ENCODE measurements at regions not wholly inside any gene's neighbourhood (a gene's known extent, or its start where the extent isn't known, plus 50 kb on each side); places are given as distances from the start of the nearest gene placed in this dataset.
"Not testable (repeated sequence)": the region's sequence is repeated elsewhere in the genome, so short reads cannot be mapped to it uniquely, and the experiment has no call there.

GRCh38 chr16:88185976-88186888, 196.5 kb upstream of the ZNF469 start:
- DNase-seq (ENCODE audit: low read depth), result peak; percentile 45

DNA sequence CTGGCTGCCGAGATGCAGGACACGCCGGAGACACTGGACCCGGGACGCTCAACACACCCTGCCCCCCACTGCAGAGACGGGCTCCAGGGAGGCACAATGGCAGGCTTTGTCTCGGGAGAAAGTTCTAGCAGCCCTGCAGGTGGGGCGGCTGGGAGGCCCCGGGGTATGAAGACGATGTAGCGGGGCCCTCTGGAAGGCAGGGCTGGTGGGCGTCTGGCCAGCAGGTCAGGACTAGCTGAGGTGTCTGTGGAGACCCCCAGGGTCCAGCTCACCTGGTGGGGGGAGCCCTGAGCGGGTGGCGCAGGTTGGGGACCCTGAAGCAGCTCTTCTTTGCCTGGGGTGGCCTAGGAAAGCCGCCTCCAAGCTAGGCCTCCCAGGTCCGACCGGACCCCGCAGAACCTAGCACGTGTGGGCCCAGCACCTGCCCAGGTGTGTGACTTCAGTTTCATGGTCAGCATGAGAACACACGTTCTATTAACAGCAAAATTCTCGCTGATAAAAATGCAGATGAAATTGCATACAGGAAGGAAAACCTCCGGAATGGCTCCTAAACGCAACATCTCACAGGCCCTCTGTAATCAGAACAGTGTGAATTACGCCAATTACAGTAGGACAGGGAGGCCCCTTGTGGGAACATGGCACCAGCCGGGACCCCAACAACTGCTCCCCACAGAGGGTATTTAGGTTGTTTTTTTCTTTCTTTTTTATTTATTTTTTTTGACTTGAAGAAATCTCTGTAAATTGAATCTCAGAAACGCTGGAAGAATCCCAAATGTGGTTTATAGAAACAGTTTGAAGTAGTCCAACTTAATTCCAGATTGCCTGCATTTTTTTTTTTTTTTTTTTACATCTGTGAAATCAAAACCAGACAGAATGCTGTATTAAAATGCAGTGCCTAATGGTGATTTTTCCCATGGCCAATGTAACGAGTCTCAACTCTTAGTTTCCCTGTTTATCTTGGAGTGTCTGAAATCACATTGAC, 195.6 kb upstream of the ZNF469 start:
- peak; percentile 42 for DNase-seq (ENCODE audit: low read depth)

- DNase-seq (ENCODE audit: low read depth), result not testable (repeated sequence)
Observed at GRCh38 chr16:88188171-88188895, 194.4 kb upstream of the ZNF469 start.

- not testable (repeated sequence) for DNase-seq (ENCODE audit: low read depth)
Observed at GRCh38 chr16:88190592-88191095, 192.1 kb upstream of the ZNF469 start.

- DNase-seq (ENCODE audit: low read depth), result not testable (repeated sequence)
Observed at GRCh38 chr16:88191168-88191567, 191.6 kb upstream of the ZNF469 start.

DNA sequence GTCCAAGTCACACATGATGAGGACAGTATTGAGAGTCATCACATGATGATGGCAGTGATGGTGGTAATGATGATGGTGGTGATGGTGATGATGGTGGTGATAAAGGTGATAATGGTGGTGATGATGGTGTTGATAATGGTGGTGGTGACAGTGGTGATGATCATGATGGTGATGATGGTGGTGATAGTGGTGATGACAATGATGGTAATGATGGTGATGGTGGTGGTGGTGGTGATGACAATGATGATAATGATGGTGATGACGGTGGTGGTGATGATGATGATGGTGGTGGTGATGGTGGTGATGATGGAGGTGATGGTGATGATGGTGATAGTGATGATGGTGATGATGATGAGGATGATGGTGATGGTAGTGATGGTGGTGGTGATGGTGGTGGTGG, 190.2 kb upstream of the ZNF469 start:
- no peak for DNase-seq (ENCODE audit: low read depth)

- not testable (repeated sequence) for DNase-seq (ENCODE audit: low read depth)
Observed at GRCh38 chr16:88193706-88194396, 188.9 kb upstream of the ZNF469 start.

DNA sequence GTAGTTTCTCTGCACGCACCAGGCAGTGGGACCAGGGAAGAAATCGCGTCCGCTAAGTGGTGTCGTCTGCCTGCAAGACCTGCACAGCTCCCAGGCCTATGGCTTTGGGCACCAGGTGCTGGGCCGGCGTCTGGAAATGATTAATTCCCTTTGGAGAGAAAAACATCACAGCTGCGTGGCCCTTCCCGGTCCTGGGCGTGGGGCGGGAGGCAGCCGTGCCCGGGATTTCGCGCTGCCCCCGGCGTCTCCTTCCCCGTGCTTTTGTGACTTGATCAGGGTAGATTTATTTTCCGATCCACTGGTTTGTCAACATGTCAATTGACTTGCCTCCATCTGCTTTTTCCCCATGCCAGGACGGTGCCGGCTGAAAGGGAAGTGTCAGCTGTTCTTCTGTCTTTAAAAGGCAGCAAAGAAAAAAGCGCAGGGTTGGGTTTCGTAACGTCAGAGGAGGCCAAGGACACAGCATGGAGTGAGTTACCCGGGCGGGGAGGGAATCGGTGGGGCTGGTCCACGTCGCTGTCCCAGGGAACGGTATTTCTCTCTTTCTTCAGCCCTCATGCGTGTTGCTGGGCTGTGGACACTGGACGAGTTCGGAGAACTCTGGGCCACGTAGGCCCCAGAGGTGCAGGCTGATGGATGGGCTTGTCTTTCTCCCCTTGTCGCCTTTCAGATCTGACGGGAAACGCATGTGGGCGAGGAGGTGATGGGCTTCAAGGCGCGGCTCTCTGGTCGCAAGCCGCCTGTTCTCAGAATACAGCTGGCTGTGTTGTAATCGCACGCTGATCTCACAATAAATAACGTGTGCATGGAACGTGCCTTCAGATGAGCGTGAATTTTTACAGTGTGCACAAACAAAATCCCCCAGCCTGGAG, 188.1 kb upstream of the ZNF469 start:
- no peak for DNase-seq (ENCODE audit: low read depth)

DNA sequence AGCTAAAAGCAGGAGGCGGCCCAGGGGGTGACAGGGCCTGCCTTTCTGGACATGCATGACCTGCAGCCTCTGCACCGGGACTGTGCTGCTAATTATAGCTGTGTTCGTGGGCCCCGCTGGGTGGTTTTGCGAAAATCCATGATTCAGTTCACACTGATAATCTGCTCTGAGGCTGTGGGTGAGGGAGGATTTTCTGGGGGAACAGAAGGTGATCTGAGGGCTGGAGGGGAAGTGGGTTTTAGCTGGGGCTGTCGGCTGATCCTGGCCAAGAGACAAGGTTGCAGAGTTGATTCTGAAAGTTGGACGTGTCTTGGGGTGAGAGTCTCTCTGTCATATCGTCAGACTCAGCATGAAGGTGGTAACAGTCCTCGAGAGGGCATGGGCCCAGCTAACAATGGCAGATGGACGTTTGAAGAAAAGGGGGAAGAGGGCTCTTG, 187.5 kb upstream of the ZNF469 start:
- no peak for DNase-seq (ENCODE audit: low read depth)

DNA sequence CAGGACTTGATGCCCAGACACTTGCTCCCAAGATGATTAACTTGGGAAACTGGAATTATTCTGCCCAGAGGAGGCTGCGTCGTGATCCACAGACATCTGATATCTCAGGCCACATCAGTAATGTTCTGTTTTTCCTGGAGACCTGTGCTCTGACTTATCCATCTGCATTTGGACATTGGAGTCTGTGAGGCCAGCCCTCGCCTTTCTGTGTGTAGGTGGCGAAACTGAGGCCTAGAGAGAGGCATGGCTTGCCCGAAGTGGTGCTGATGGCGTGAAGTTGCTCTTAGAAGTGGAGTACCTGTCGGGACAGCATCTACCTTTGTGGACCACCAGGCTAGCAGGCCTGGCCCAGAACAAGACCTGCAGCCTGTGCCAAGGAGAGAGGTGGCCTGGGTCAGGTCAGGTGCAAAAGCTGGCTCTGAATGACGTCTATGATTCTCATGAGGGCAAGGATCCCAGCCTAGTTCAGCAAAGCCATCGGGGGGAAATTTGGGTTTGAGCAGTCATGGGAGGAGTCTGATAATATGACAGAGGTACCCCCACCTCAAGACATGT, 186.8 kb upstream of the ZNF469 start:
- no peak for DNase-seq (ENCODE audit: low read depth)

DNA sequence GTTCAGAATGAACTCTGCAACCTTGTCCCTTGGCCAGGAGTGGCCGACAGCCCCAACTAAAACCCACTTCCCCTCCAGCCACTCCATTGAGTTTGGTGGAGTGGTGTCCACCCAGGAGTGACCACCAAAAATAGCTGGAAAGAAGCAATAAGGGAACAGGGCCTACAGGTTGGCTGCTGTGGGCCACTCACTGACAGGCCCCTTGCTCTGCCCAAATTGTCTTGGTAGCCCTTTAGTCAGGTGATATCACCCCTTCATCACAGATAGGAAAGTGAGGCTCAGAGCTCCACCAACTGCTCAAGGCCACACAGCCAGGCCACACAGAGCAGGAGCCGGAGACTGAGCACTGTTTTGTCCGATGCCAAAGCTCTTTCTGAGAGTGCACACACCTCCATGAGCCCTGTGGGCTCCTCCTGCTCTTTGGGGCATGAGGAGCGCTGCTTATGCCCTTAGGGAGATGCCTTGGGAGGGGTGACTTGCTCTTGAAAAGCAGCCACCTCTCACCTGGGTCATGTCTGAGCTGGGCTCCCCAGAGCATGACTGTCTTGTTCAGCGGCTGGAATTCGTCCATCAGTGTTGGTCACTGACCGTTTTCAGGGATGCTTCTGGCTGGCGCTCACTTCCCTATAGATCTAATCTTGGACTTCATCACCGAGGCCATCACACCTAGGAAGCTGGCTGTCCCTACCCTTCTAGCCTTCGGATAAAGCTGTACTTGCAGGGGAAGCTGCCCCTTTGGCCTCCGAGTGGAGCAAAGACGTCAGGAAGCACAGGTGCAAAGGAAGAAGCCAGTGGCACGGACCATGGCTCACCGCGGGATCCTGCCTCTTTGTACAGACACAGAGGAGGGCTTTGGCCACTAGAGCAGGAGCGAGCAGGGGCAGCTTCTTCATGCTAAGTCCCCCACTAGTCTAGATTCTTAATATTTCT, 186.0 kb upstream of the ZNF469 start:
- no peak for DNase-seq (ENCODE audit: low read depth)

GRCh38 chr16:88197481-88198456, 185.0 kb upstream of the ZNF469 start:
- no peak for DNase-seq (ENCODE audit: low read depth)

GRCh38 chr16:88198457-88199295, 184.1 kb upstream of the ZNF469 start:
- not testable (repeated sequence) for DNase-seq (ENCODE audit: low read depth)

DNA sequence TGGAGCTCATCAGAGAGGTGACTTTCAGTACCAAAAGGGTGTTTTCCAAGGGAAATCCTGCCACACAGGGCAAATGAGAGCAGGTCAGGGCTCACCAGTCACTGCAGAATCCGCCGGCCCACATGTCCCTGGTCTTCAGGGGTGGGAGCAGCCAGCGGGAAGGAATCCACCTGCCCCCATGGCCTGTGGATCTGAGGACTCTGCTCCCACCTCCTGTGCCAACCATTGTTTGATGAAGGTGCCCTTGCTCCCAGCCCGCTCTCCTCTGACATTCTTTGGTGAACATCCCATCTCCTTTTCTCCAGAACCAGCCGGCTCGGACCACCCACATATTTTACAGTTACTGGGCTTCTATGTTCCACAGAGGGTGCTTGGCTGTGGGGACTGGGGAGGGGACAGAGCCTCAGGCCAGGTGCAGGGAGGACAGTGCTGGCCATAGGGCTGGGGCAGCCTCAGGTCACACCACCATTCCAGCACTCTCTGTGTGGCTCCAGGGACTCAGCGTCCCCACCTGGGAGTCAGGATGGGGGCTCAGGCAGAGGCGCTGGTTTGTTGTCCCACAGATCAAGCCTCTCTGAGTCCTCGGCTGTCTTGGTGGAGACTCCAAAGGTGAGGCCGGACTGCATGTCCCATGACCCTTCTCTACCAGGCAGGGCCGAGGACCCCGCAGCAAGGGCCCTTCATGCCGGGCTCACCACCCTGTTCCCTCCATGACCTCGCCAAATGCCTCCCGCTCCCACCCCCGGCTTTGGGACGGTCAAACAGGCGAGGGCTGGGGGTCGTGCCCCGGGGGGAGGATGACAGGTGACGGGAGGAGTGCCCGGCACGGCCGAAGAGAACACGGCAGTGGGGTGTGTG, 183.2 kb upstream of the ZNF469 start:
- DNase-seq (ENCODE audit: low read depth), result not testable (repeated sequence)

- not testable (repeated sequence) for DNase-seq (ENCODE audit: low read depth)
Observed at GRCh38 chr16:88200154-88200895, 182.4 kb upstream of the ZNF469 start.
